Endothelial cell of umbilical vein (primary cell): ENCODE measurements at regions not wholly inside any gene's neighbourhood (a gene's known extent, or its start where the extent isn't known, plus 50 kb on each side); places are given as distances from the start of the nearest gene placed in this dataset.

Experiments
- BruUV-seq: library from RNA; stranded (reverse); fragments of 400-500 nt; replicated peaks from 2 replicates; lab custom pipeline; 2021; lab: Mats Ljungman, UMichigan
- CTCF ChIA-PET: fragments of 300-600, 350-600 bp; sonication (Branson Sonifier 250); formaldehyde crosslinking; loops from one replicate; lab custom pipeline; 2021; ENCODE audit warnings: antibody characterized with exemption, inconsistent platforms; lab: Charles Lee
- POLR2A ChIA-PET: fragments of 300-600, 350-600 bp; sonication (Branson Sonifier 250); formaldehyde crosslinking; loops from one replicate; lab custom pipeline; 2021; ENCODE audit warnings: antibody characterized with exemption, inconsistent platforms; lab: Charles Lee
- DNase-seq: peaks from one replicate; pipeline ENCODE4 v3.0.0-alpha.2; 2011; ENCODE audit warnings: low read depth, low spot score
- FAIRE-seq: peaks from 2 replicates; lab custom pipeline; 2011; peaks lifted over from hg19 to GRCh38; lab: Jason Lieb, UNC
- H2AFZ ChIP-seq: 2 replicates; pipeline ENCODE4 v1.6.0; 2012; ENCODE audit warnings: low read depth, low read length, control low read depth, inconsistent platforms
- H3K27ac ChIP-seq: 2 replicates; pipeline ENCODE4 v1.5.1; 2011; ENCODE audit warnings: low read depth, mild to moderate bottlenecking, control low read depth, low read length, moderate library complexity; ENCODE audit not compliant: insufficient read depth
- H3K27me3 ChIP-seq, 2 experiments: 2 replicates each; pipeline versions ENCODE4 v1.6.0 to v1.6.1; 2011; ENCODE audit warnings: low read length in 2 of 2, mixed read lengths in 1 of 2; ENCODE audit not compliant: control insufficient read depth in 2 of 2, insufficient read depth in 2 of 2
- H3K36me3 ChIP-seq, 2 experiments: 2 replicates in 1 of 2; 3 replicates in 1 of 2; pipeline ENCODE4 v1.5.1; 2011; ENCODE audit warnings: low read length in 2 of 2, mild to moderate bottlenecking in 1 of 2, moderate library complexity in 1 of 2; ENCODE audit not compliant: control insufficient read depth in 2 of 2, insufficient read depth in 2 of 2; ENCODE audit errors: extremely low read depth in 1 of 2
- H3K4me1 ChIP-seq: 3 replicates; pipeline ENCODE4 v1.5.1; 2011; ENCODE audit warnings: mild to moderate bottlenecking, low read length; ENCODE audit not compliant: control insufficient read depth, insufficient read depth; ENCODE audit errors: extremely low read depth
- H3K4me2 ChIP-seq: 2 replicates; pipeline ENCODE4 v1.6.1; 2011; ENCODE audit warnings: low read length, control low read depth, mixed read lengths; ENCODE audit not compliant: insufficient read depth
- H3K4me3 ChIP-seq, 3 experiments: fragments of 200-600 bp in 1 of 3; sonication (generic), shearing (Covaris generic) in 1 of 3; replicated peaks in 1 of 3; 2 replicates each; pipeline ENCODE4 v1.5.1; 2011 to 2016; ENCODE audit warnings: control low read depth in 3 of 3, low read length in 3 of 3, mild to moderate bottlenecking in 2 of 3, inconsistent platforms in 1 of 3, low read depth in 1 of 3, moderate library complexity in 1 of 3; ENCODE audit not compliant: insufficient read depth in 1 of 3
- H3K79me2 ChIP-seq: 2 replicates; pipeline ENCODE4 v1.6.0; 2012; ENCODE audit warnings: low read length, inconsistent platforms; ENCODE audit not compliant: control insufficient read depth, insufficient read depth
- H3K9ac ChIP-seq: replicated peaks from 2 replicates; pipeline ENCODE3; 2011; ENCODE audit warnings: low read length, control low read depth; ENCODE audit not compliant: insufficient read depth; ENCODE audit errors: extremely low read depth
- H3K9me1 ChIP-seq: replicated peaks from 3 replicates; pipeline ENCODE4 v1.6.0; 2011; ENCODE audit warnings: mild to moderate bottlenecking, low read length; ENCODE audit not compliant: control insufficient read depth, insufficient read depth; ENCODE audit errors: extremely low read depth
- H3K9me3 ChIP-seq: replicated peaks from 2 replicates; pipeline ENCODE4 v1.5.1; 2012; ENCODE audit warnings: low read length, inconsistent platforms; ENCODE audit not compliant: control insufficient read depth, insufficient read depth
- H4K20me1 ChIP-seq: replicated peaks from 2 replicates; pipeline ENCODE3; 2011; ENCODE audit warnings: mild to moderate bottlenecking, low read length; ENCODE audit not compliant: control insufficient read depth, insufficient read depth; ENCODE audit errors: extremely low read depth
- CTCF ChIP-seq, 2 donors: IDR thresholded peaks; 1 replicate in 1 of 2; 2 replicates in 1 of 2; pipeline ENCODE4 v1.5.1; 2011; ENCODE audit warnings: low read length in 2 of 2, mild to moderate bottlenecking in 2 of 2, moderate library complexity in 2 of 2, control low read depth in 1 of 2, inconsistent platforms in 1 of 2, low read depth in 1 of 2; ENCODE audit not compliant: insufficient read depth in 1 of 2; ENCODE audit errors: extremely low read depth in 1 of 2
- EZH2 ChIP-seq: IDR thresholded peaks from 2 replicates; pipeline ENCODE4 v1.6.1; 2012; ENCODE audit warnings: borderline replicate concordance, low read depth, mild to moderate bottlenecking, moderate library complexity, low read length, inconsistent platforms; ENCODE audit not compliant: severe bottlenecking
- FOS ChIP-seq: IDR thresholded peaks from 2 replicates; pipeline ENCODE4 v1.6.1; 2011; ENCODE audit warnings: mild to moderate bottlenecking, low read length, moderate library complexity, borderline replicate concordance; ENCODE audit not compliant: insufficient read depth
- GATA2 ChIP-seq: IDR thresholded peaks from 2 replicates; pipeline ENCODE4 v1.7.0; 2011; ENCODE audit warnings: low read depth, mild to moderate bottlenecking, moderate library complexity, mixed read lengths, low read length; ENCODE audit not compliant: insufficient read length, insufficient read depth
- JUN ChIP-seq: IDR thresholded peaks from 2 replicates; pipeline ENCODE4 v1.6.1; 2011; ENCODE audit warnings: borderline replicate concordance, low read depth; ENCODE audit not compliant: insufficient read length, insufficient read depth
- MAX ChIP-seq: IDR thresholded peaks from 2 replicates; pipeline ENCODE4 v1.6.1; 2011; ENCODE audit not compliant: insufficient read depth, insufficient read length
- MYC ChIP-seq: IDR thresholded peaks from one replicate; pipeline ENCODE4 v1.6.1; 2011; ENCODE audit warnings: mild to moderate bottlenecking, low read depth, low read length
- POLR2A ChIP-seq: IDR thresholded peaks from 2 replicates; pipeline ENCODE4 v1.6.1; 2012; ENCODE audit warnings: low read depth, mild to moderate bottlenecking, control low read depth, low read length
- POLR2AphosphoS5 ChIP-seq: IDR thresholded peaks from 2 replicates; pipeline ENCODE4 v1.6.1; 2012; ENCODE audit warnings: low read depth, mild to moderate bottlenecking, control low read depth, low read length, moderate library complexity; ENCODE audit not compliant: insufficient read depth
- dilution Hi-C: fragments of 300-500 bp; cut with MboI; formaldehyde crosslinking; loops from one replicate; pipeline ENCODE4 v1.15.0; 2019; ENCODE audit warnings: low sequenced_read_pairs; ENCODE audit not compliant: extremely low pct_ligation_motif_present
- intact Hi-C: fragments of 100-400 bp; cut with micrococcal nuclease; formaldehyde crosslinking; loops from one replicate; pipeline ENCODE4 v1.10.0; 2022

GRCh38 chr9:26537211-26537610, 355.4 kb downstream of the CAAP1 start:
- Histone ChIP-seq H3K9me3 (peaks cover 2% of the 10 kb centered on the region), H3K9me1 (no peaks in the 10 kb centered on the region), H4K20me1 (no peaks in the 10 kb centered on the region), H3K4me3 (no peak overlapping the region), H3K4me1 (no peaks in the 10 kb centered on the region), H3K27ac (no peak overlapping the region), H3K9ac (no peak overlapping the region), H3K27me3 (no peaks in the 10 kb centered on the region), H2AFZ (no peak overlapping the region), H3K79me2 (no peaks in the 10 kb centered on the region), H3K4me2 (no peak overlapping the region), H3K36me3 (no peaks in the 10 kb centered on the region)
- DNase-seq (no peak), FAIRE-seq (no peak)
- dilution Hi-C loops: no loop called here
- CTCF ChIA-PET: no interaction called here
- POLR2A ChIA-PET: no interaction called here
- intact Hi-C loops: no loop called here
- BruUV-seq: no TSS peak
- TF ChIP-seq MYC: no peak
- TF ChIP-seq CTCF (IDR thresholded peaks at IDR 0.05; ENCODE audit: extremely low read depth in 1 of 2, insufficient read depth in 1 of 2, low read depth in 1 of 2, low read length in 2 of 2): no peak
- no peak for TF ChIP-seq MAX
- no peak for TF ChIP-seq JUN
- no peak for TF ChIP-seq POLR2A
- no peak for TF ChIP-seq EZH2
- no peak for TF ChIP-seq POLR2AphosphoS5
- TF ChIP-seq GATA2: no peak
- no peak for TF ChIP-seq FOS
